LNCAP (cell line): ENCODE measurements at regions not wholly inside any gene's neighbourhood (a gene's known extent, or its start where the extent isn't known, plus 50 kb on each side); places are given as distances from the start of the nearest gene placed in this dataset.

ENCODE experiments used
- CTCF ChIP-seq: fragments of 450-650 bp; IDR thresholded peaks from 2 replicates; pipeline ENCODE4 v1.5.1; 2017; ENCODE audit warnings: mild to moderate bottlenecking

- no peak for TF ChIP-seq CTCF
Measured at GRCh38 chr13:55654243-55654642, 1486.5 kb upstream of the PRR20A start.

- no peak for TF ChIP-seq CTCF
Measured at GRCh38 chr13:55660851-55661250, 1479.9 kb upstream of the PRR20A start.

GRCh38 chr13:55661505-55661904 is 1479.2 kb upstream of the PRR20A start:
- TF ChIP-seq CTCF = no peak

GRCh38 chr13:55664178-55664577 is 1476.5 kb upstream of the PRR20A start:
- TF ChIP-seq CTCF = no peak

- no peak for TF ChIP-seq CTCF
Measured at GRCh38 chr13:55669051-55669450, 1471.7 kb upstream of the PRR20A start.

GRCh38 chr13:55673910-55674309 is 1466.8 kb upstream of the PRR20A start:
- no peak for TF ChIP-seq CTCF

- TF ChIP-seq CTCF = no peak
Measured at GRCh38 chr13:55682776-55683175, 1457.9 kb upstream of the PRR20A start.

- no peak for TF ChIP-seq CTCF
Measured at GRCh38 chr13:55705526-55705925, 1435.2 kb upstream of the PRR20A start.
